Smooth muscle cell (in vitro differentiated cells): ENCODE measurements at regions not wholly inside any gene's neighbourhood (a gene's known extent, or its start where the extent isn't known, plus 50 kb on each side); places are given as distances from the start of the nearest gene placed in this dataset.

Source experiments
- DNase-seq: peaks from one replicate; lab custom pipeline; 2025; ENCODE audit not compliant: unreplicated experiment; lab: John Stamatoyannopoulos, UW
- H2AFZ ChIP-seq: fragments of 200-600 bp; sonication (generic); 2 replicates; pipeline ENCODE4 v1.6.0; 2016; ENCODE audit warnings: antibody characterized with exemption, low read depth, mild to moderate bottlenecking
- H3F3A ChIP-seq: fragments of 200-600 bp; sonication (generic); 2 replicates; pipeline ENCODE4 v1.6.0; 2017; ENCODE audit warnings: antibody characterized with exemption, low read depth
- H3K27ac ChIP-seq: fragments of 200-600 bp; sonication (generic); 2 replicates; pipeline ENCODE4 v1.5.1; 2016; ENCODE audit warnings: low read depth, mild to moderate bottlenecking
- H3K27me3 ChIP-seq: fragments of 200-600 bp; sonication (generic); 2 replicates; pipeline ENCODE4 v1.6.1; 2016; ENCODE audit warnings: low read depth, mild to moderate bottlenecking
- H3K36me3 ChIP-seq: fragments of 200-600 bp; sonication (generic); 2 replicates; pipeline ENCODE4 v1.5.1; 2016; ENCODE audit warnings: low read depth
- H3K4me1 ChIP-seq: fragments of 200-600 bp; sonication (generic); 2 replicates; pipeline ENCODE4 v1.5.1; 2016; ENCODE audit warnings: low read depth
- H3K4me2 ChIP-seq: fragments of 200-600 bp; sonication (generic); 2 replicates; pipeline ENCODE4 v1.6.0; 2016; ENCODE audit warnings: mild to moderate bottlenecking
- H3K4me3 ChIP-seq: fragments of 200-600 bp; sonication (generic); 2 replicates; pipeline ENCODE4 v1.5.1; 2016; ENCODE audit warnings: mild to moderate bottlenecking
- H3K79me2 ChIP-seq: fragments of 200-600 bp; sonication (generic); 2 replicates; pipeline ENCODE4 v1.6.0; 2016; ENCODE audit warnings: low read depth, mild to moderate bottlenecking
- H3K9ac ChIP-seq: fragments of 200-600 bp; sonication (generic); 2 replicates; pipeline ENCODE4 v1.6.0; 2016; ENCODE audit warnings: low read depth
- H3K9me3 ChIP-seq: fragments of 200-600 bp; sonication (generic); replicated peaks from 2 replicates; pipeline ENCODE4 v1.5.1; 2016; ENCODE audit warnings: low read depth
- H4K20me1 ChIP-seq: fragments of 200-600 bp; sonication (generic); 2 replicates; pipeline ENCODE4 v1.6.0; 2016; ENCODE audit warnings: low read depth
- WGBS: methylation state at CpG from one replicate; pipeline ENCODE4 v1.1.7; 2016; ENCODE audit warnings: low lambda C conversion rate; 5-methylcytosine and 5-hydroxymethylcytosine counted together
- TF ChIP-seq, protein P1 (sequence below): fragments of 200-600 bp; sonication (generic); IDR thresholded peaks from 2 replicates; pipeline ENCODE4 v1.5.1; 2017; ENCODE audit warnings: borderline replicate concordance, mild to moderate bottlenecking, antibody characterized with exemption; ENCODE audit not compliant: insufficient read depth, poor library complexity, severe bottlenecking

DNA sequence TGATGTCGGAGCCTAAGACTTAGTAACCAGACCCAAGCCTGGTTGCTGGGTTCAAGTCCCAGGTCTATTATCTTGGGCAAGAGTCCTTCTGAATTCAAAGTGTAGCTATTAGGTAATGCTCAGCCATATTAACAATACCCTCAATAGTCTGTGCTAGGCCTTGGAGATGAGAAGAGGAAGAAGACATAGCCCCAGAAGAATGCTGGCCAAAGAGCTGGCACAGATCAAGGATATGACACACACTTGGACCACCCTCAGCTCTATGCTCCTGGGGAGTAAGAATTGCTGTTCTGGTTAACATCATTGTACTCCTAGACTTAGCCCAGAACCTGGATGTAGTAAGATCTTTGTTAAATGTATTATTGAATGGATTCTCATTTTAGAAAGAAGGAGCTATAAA lies 426.7 kb downstream of the CDK5RAP2 start:
- 82% methylated on average over 1 of the region's 1 CpG for WGBS
- TF ChIP-seq, protein P1, sequence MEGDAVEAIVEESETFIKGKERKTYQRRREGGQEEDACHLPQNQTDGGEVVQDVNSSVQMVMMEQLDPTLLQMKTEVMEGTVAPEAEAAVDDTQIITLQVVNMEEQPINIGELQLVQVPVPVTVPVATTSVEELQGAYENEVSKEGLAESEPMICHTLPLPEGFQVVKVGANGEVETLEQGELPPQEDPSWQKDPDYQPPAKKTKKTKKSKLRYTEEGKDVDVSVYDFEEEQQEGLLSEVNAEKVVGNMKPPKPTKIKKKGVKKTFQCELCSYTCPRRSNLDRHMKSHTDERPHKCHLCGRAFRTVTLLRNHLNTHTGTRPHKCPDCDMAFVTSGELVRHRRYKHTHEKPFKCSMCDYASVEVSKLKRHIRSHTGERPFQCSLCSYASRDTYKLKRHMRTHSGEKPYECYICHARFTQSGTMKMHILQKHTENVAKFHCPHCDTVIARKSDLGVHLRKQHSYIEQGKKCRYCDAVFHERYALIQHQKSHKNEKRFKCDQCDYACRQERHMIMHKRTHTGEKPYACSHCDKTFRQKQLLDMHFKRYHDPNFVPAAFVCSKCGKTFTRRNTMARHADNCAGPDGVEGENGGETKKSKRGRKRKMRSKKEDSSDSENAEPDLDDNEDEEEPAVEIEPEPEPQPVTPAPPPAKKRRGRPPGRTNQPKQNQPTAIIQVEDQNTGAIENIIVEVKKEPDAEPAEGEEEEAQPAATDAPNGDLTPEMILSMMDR, result no peak
- Histone ChIP-seq H3K79me2 (no peaks in the 10 kb centered on the region), H3K4me3 (no peak overlapping the region), H3F3A (no peaks in the 10 kb centered on the region), H2AFZ (no peak overlapping the region), H3K36me3 (no peaks in the 10 kb centered on the region), H3K27me3 (no peaks in the 10 kb centered on the region), H3K27ac (no peak overlapping the region), H3K9ac (no peak overlapping the region), H4K20me1 (no peaks in the 10 kb centered on the region), H3K9me3 (no peaks in the 10 kb centered on the region), H3K4me1 (peaks cover 19% of the 10 kb centered on the region), H3K4me2 (no peak overlapping the region)
- no peak for DNase-seq

DNA sequence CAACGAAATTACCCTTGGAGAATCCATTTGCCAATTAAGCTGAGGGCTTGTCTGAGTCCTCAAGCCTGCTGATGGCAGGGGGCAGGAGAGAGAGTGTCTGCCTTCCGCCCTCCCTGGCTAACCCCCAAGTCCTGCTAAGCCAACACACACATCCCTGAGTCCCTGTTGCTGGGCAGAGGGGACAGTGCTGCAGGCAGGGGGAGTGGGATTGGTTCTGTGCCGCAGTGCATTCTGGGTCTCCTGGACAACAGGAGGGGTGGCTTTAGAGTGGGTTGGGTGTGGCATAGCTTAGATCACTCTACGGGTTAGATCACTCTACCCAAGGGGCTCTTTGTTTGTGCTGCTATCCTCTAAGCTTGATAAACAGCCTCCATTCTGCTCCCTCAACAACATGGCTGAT lies 427.7 kb downstream of the CDK5RAP2 start:
- H3K4me3 ChIP-seq, result no peak overlapping the region
- H3K9ac ChIP-seq, result no peak overlapping the region
- no peak for DNase-seq
- H3K79me2 ChIP-seq, result no peaks in the 10 kb centered on the region
- no peak overlapping the region for H2AFZ ChIP-seq
- H3K27me3 ChIP-seq, result no peaks in the 10 kb centered on the region
- no peak overlapping the region for H3K27ac ChIP-seq
- TF ChIP-seq, protein P1, result no peak
- 72% methylated on average over 4 of the region's 4 CpGs for WGBS
- H4K20me1 ChIP-seq, result no peaks in the 10 kb centered on the region
- H3K36me3 ChIP-seq, result no peaks in the 10 kb centered on the region
- no peaks in the 10 kb centered on the region for H3K9me3 ChIP-seq
- no peak overlapping the region for H3K4me2 ChIP-seq
- H3F3A ChIP-seq, result no peaks in the 10 kb centered on the region
- peaks cover 19% of the 10 kb centered on the region for H3K4me1 ChIP-seq

DNA sequence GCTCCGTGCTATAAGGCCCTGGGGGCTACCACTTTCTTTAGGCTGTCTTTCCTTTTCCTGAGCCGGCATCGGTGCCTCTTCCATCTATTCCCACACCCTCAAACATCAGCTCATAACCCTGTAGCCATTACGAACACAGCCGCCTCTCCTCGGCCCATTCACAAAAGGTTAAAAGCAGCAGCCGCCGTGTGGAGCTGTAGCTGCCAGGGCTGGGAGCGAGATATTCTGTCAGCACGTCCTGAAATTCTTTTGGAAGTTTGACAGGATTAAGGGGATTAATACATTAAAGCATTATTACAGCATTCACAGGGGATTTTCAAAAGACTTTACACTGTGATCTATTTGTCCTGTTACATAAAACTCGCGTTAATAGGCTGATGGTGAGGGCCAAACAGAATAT lies 428.2 kb downstream of the CDK5RAP2 start:
- Histone ChIP-seq H3K9ac (no peak overlapping the region), H3K27me3 (no peaks in the 10 kb centered on the region), H3K4me2 (no peak overlapping the region), H4K20me1 (no peaks in the 10 kb centered on the region), H3K79me2 (no peaks in the 10 kb centered on the region), H3F3A (no peaks in the 10 kb centered on the region), H3K4me1 (peaks cover 19% of the 10 kb centered on the region), H3K4me3 (no peak overlapping the region), H3K9me3 (no peaks in the 10 kb centered on the region), H2AFZ (no peak overlapping the region), H3K36me3 (no peaks in the 10 kb centered on the region), H3K27ac (no peak overlapping the region)
- WGBS, result 61% methylated on average over 12 of the region's 12 CpGs
- no peak for DNase-seq
- TF ChIP-seq, protein P1, result no peak

DNA sequence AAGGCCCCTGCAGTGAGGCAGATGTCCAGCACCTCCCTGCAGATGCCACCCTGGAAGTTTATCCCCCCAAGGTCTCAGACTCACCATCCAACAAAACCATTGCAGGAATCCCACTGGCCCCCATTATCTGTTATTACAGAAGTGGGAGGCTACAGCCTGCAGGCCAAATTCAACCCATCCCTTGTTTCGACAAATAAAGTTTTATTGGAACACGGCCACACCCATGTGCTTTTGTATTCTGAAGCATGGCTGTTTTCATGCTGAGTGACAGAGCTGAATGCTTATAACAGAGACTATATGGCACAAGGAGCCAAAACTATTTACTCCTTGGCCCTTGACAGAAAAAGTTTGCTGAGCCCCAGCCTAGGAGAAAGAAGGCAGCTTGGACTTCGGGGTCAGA lies 428.8 kb downstream of the CDK5RAP2 start:
- Histone ChIP-seq H3K9me3 (no peaks in the 10 kb centered on the region), H3F3A (no peaks in the 10 kb centered on the region), H3K36me3 (no peaks in the 10 kb centered on the region), H3K9ac (no peak overlapping the region), H3K4me3 (no peak overlapping the region), H2AFZ (no peak overlapping the region), H3K4me2 (no peak overlapping the region), H3K79me2 (no peaks in the 10 kb centered on the region), H3K27ac (no peak overlapping the region), H4K20me1 (no peaks in the 10 kb centered on the region), H3K4me1 (peaks cover 19% of the 10 kb centered on the region), H3K27me3 (no peaks in the 10 kb centered on the region)
- DNase-seq, result no peak
- TF ChIP-seq, protein P1, result no peak
- 94% methylated on average over 3 of the region's 3 CpGs for WGBS
